GM21390 (cell line): ENCODE measurements at regions not wholly inside any gene's neighbourhood (a gene's known extent, or its start where the extent isn't known, plus 50 kb on each side); places are given as distances from the start of the nearest gene placed in this dataset.
"Not testable (repeated sequence)": the region's sequence is repeated elsewhere in the genome, so short reads cannot be mapped to it uniquely, and the experiment has no call there.

ENCODE experiments used
- ATAC-seq: cut with Tn5 transposase; IDR thresholded peaks from one replicate; pipeline ENCODE4 v1.9.1; 2021; ENCODE audit not compliant: unreplicated experiment

DNA sequence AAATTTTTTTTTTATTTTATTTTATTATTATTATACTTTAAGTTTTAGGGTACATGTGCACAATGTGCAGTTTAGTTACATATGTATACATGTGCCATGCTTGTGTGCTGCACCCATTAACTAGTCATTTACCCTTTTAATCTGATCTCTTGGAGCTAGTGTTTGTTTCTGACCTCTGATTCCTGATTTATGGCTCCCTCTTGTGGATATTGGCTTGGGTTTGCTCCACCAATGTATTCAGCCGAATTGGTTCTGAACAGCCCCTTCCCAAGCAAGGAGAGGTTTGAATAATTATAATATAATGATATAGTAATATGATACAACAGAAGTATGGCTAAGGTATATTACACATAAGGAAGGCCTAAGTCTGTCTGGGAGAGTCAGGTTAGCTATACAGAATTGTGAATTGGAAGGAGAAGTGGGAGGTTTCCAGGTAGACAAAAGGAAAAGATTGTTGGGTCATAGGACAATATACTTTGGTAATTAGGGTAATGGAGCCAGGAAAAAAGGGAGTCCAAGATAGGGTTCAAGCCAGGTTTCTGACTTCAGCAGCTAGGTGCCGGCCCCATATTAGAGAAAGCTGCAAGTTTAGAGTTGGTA, 53.1 kb upstream of the HMCN1 start:
- peak; percentile 72 for ATAC-seq

DNA sequence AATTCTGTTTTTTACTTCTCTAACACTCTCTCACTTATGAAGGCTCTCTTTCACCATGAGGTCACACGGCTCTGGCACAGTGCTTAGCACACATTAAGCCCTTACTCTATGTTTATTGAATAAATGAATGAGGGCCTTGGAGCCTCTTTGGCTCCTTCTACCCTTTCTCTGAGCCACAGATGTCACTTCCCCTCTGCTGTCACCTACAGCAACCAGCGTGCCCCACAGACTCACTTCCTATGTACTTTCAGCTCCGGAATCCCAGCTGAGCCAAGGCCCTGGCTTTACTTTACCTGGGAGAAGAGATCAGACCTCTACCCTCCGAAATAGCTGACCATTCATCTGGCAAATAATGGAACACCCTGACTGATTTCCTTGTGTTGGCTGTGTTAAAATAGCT, 53.7 kb upstream of the HMCN1 start:
- no peak for ATAC-seq

DNA sequence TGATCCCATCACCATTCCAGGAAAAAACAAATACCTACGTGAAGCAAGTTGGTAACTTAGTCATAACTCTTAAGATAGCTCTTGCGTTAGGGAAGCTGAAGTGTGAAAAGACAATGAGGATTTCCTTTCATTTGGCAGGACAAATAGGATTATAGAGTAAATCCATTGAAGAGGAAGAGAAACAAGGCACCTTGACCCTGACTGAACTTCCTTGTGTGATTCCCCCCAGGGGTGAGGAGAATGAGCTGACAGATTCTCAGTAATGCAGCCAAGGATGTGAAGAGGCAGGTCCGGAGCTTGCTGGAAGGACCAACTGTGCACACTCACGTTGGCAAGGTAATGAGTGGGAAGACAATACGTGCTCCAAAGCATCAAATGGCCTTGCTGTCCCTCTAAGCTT, 55.0 kb upstream of the HMCN1 start:
- no peak for ATAC-seq

DNA sequence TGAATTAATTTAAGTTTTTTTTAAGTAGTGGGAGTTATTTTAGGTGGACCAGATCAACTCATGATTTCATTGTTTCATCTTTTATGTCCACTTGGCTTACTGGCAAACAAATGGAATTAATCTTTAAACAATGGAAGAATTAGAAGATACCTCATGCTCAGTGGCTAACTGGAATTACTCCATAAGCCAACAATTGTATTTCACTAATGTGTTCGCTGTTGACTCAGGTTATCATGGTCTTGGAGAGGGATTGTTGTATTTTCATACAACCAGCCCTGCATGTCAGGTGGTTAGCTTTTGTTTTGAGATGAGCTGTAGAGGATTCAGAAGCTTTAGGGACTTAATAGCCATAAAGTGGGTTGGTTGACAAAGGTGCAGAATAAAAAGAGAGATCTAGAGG, 57.2 kb upstream of the HMCN1 start:
- ATAC-seq = no peak

DNA sequence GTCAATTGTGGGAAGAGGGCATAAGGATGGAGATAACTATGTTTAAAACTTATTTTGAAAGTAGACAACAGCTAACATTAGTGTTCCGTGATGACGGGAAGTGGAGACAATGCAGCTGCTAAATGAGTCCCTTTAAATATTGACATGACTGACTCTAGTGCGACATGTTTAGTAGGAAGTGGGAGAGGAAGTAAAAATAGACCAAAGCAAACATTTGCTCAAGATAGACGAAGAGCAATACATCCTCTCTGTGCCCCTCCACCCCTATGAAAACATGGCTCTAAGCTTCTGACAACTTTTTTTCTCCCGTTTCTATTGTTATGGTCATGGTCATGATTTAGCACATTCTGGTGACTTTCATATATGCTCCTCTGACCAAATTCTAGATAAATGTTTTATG, 60.0 kb upstream of the HMCN1 start:
- peak; percentile 85 for ATAC-seq

DNA sequence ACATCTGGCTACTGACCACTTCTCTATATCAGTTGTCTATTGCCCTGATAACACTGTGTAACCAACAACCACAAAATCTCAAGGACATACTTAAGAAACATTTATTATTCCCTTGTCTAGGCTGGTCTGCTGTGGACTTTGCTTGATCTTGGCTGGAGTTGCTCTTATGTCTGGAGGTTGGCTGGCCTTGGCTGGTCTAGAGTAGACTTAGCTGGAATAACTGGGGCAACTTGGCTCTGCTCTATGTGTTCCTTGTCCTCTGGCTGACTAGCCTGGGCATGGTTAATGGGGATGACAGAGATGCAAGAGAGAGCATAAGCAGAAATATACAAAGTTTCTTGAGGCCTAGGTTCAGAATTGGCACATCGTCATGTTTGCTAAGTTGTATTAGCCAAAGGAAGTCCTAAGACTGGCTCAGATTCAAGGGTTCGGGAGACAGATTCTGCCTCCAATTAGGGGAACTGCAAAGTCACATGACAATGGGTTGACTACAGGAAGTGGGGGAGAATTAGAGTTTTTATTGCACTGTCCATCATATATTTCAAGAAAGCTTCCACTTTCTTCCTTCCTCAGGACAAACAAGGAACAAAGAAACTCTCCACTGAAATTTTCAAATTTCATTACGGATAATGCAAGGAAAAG, 61.4 kb upstream of the HMCN1 start:
- no peak for ATAC-seq

DNA sequence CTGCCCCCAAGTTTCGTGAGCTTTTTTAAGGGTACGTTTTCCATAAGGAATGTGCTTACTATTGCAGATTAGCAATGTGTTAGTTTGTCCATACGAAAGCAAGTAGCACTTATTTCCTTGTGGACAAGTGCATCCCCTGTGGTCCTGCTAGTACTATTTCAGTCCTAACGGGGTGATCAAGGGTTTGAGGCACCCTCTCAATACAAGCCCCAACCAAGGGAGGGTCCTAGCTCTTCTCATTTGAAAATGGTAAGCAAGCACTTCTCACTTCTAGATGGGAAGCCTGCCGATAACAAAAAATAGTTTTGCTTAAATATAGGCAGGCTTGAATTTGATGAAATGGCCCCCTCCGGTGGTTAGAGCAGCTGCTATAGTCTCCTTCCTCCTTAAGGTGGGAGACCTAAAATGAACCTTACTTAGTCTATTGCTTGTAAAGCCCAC, 64.0 kb upstream of the HMCN1 start:
- peak; percentile 69 for ATAC-seq

DNA sequence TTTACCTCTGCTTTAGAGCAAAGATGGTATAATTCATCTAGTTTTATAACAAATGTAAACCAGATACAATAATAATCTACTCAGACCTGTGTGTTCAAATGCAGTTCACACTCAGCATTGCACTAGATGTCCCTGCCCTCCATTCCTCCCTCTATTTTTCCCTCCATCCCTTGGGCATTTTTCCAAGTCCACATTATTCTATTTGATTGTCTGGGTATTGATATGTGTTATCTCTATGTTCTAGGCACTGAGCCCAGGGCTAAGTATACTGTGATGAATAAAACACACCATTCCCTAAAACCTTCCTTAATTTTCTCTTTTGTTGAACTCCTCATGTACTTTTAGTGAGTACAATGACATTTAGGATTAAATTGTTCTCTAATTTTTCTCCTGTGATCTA, 66.2 kb upstream of the HMCN1 start:
- no peak for ATAC-seq

DNA sequence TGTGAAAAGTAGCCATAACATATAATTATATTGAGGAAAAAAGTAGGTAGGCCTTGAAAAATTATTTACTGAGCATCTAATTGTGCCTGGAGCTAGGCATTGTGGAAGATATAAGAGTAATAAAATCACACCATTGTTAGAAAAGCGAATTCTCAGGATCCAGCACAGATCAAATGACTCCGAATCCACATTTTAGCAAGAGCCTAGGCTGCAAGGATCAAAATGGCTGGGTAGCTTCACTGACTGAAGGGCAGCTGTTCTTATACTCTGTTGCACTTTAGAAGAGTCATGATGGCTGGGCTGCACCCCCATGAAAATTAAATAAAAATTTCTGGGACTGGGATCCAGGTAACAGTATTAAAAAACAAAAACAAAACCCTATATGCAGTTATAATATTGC, 67.6 kb upstream of the HMCN1 start:
- no peak for ATAC-seq

DNA sequence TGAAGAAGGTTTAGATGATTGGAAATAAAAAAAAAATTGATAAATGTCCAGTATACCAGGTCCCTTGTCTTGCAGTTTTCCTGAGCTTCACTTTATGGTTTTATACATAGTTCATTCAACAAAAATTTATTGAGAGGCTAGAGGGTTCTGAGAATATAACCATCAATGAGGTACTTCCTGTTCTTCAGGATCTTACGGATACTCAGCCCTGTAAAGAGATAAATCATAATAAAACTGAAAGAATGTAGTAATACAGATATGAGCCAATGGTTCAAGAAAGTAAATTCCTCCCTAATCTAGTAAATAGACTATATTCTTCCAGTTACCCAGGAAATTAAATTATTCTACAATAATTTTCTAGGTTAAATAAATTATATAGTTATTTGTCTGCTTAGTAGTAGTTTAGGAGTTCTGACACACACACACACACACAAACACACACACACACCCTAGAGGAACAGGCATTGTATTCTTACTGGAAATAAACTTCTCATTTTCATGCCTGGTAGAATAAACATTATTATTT, 70.4 kb upstream of the HMCN1 start:
- ATAC-seq = no peak

DNA sequence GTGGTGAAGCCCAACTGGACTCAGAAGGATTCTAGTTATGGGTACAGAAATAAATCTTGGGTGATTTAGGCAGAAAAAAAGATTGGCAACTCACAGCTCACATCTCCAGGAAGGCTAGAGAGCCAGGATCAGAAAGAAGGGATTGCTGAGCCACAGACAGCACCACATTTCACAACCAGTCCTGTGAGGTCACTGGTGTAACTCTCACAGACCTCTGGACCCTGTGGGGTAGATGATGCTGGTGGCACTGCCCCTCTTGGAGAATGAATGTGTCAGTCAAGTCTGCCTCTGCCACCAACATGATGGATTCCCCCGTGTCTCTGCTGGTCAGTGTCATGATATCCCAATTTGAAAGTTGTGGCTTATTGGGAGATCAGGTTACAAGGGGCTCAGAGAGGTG, 70.9 kb upstream of the HMCN1 start:
- ATAC-seq = no peak

DNA sequence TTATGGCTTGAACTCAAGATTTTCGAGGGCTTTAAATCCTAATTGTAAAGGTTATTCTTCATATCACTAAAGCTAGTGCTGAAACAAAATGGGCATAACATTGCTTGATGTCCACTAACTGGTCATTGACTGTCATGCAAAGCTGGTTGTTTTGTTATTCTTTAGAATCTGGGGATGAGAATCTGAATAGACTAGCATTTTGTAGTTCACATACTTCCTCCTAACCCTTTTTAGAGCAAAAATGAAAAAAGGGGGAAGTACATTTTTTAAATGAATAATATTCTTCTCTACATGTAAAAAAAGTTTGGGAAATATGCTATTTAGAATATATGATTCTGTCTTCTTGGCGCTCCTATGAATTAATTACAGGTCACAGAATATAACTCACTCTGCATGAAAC, 72.2 kb upstream of the HMCN1 start:
- ATAC-seq = no peak

DNA sequence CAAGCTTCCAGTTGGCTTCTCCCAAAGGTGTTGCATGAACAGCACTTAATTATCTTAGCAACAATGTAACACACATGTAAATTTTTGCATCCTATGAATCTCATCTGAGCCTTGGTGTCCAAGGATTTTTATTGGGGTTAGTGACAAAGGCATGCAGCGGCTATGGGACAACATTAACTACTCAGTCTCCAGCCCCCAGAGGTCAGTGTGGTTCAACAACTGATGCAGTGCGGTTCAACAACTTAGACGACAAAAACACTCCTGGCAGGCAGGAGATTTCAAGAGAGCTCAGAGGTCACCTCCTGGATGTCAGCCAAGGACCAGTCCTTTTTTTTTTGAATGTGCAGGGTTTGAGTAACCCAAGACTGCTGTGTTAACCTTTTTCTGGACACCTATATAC, 77.5 kb upstream of the HMCN1 start:
- ATAC-seq = no peak

DNA sequence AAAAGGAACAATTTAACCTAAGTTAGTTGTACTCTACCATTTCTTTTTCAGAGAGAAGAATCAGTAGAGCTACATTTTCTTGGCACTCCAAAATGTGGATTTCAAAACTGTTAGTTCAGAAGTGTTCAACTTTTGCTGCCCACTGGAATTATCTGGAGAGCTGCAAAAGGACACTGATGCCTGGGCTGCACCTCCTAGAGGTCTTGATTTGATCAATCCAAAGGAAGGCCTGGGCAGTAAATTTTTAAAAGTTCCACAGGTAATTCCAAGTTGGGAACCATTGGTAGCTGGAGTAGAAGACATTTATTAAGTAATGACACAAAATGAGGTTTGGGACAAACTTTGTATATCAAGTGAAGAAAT, 79.3 kb upstream of the HMCN1 start:
- no peak for ATAC-seq

DNA sequence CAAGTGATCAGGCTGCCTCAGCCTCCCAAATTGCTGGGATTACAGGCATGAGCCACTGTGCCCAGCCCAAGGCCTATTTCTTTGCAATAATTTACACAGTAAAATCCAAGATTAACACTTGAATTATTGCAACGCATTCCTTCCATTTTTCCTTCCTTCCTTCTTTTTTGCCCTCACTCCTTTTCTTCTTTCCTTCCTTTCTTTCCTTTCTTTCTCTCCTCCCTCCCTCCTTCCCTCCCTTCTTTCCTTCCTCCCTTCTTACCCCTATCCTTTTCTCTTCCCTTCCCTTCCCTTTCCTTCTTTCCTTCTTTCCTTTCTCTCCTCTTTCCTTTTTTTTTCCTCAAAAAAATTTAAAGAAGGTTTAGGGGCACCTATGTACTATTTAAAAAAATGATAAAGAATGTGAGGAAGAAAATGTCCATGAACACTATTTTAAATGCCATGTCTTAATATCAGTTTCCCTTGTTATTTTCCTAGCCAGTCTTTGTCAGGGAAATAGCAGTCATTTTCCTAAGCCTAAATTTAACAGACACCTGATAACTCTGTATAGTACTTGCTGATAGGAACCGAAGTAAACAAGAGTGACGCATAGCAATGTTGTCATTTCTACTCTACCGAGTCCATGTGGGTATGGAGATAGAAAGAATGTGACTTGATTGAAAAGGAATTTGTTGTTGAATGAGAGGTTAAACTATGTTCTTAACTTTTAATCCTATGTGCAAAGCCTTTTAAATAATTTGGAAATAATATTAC, 79.8 kb upstream of the HMCN1 start:
- no peak for ATAC-seq

DNA sequence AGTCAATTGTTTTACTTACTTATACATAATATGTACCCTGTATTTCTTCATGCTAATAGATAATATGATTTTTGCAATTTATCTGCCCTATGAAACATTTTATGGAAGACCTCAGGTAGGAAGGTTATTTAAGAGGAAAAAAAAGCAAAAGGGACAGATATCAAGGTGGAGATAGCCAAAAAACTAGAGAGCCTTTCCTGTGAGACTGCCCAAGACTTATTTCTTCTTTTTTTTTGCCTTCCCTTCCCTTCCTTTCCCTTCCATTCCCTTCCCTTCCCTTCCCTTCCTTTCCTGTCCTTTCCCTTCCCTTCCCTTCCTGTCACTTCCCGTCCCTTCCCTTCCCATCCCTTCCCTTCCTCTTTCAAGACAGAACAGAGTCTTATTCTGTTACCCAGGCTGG, 80.6 kb upstream of the HMCN1 start:
- no peak for ATAC-seq

DNA sequence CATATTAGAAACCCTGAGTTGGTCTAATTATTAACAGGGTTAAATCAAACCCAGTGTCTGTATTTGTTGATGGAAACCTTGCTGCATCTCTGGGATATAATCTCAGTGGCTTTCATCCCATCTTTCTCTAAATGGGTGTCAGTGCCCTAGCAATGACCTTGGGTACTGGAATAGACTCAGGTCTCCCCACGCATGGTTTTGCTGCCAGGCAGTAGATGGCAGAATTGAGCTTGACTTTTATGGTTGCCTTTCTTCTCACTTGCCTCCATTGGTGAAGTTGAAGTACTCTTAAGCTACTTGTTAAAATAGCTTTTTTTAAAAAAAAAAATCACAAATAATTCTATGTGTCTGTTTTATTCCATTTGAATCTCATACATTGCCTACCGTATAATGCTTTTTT, 81.8 kb upstream of the HMCN1 start:
- ATAC-seq = no peak

DNA sequence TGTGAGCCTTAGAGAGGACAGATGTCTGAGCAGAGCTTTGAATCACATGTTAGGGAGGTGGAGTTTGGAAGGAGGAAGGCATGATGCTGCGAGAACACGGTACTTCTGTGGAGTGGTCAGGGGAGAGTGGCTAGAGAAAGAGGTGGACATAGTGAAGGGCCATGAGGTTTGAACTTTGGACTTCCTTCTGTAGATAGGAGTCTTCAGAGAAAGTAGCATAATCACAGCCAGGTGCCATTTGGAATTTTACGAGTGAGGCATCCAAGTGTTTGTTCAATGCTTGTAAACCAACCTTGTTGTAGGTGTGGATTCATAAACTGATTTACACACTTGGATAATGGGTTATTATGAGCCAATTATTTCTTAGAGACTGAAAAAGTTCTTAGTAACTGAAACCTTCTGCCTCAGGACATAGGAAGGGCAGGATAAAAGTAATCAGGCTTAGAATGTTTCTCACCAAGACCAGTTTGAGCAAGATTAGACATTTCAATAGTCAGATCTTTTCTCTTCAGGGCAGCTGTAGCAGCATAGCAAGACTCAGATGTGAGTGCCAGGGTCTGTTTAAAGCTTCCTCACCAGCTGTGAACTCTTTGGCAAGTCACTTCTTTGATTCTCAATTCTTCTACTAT, 83.5 kb upstream of the HMCN1 start:
- ATAC-seq = no peak

DNA sequence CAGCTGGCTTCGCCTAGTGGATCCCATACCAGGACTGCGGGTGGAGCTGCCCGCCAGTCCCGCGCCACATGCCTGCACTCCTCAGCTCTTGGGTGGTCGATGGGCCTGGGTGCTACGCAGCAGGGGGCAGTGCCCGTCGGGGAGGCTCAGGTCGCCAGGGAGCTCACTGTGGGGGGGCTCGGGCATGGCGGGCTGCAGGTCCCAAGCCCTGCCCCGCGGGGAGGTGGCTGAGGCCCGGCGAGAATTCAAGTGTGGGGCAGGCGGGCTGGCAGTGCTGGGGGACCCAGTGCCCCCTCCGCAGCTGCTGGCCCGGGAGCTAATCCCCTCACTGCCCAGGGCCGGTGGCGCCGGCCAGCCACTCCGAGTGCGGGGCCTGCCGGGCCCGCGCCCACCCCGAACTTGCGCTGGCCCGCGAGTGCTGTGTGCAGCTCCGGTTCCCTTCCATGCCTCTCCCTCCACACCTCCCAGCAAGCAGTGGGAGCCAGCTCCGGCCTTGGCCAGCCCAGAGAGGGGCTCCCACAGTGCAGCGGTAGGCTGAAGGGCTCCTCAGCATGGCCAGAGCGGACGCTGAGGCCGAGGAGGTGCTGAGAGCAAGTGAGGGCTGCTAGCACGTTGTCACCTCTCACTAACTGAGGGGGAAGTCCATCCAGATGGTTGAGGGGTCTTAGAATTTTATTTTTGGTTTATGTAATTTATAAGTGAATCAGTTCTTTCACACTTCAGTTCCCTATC, 85.2 kb upstream of the HMCN1 start:
- ATAC-seq = no peak

DNA sequence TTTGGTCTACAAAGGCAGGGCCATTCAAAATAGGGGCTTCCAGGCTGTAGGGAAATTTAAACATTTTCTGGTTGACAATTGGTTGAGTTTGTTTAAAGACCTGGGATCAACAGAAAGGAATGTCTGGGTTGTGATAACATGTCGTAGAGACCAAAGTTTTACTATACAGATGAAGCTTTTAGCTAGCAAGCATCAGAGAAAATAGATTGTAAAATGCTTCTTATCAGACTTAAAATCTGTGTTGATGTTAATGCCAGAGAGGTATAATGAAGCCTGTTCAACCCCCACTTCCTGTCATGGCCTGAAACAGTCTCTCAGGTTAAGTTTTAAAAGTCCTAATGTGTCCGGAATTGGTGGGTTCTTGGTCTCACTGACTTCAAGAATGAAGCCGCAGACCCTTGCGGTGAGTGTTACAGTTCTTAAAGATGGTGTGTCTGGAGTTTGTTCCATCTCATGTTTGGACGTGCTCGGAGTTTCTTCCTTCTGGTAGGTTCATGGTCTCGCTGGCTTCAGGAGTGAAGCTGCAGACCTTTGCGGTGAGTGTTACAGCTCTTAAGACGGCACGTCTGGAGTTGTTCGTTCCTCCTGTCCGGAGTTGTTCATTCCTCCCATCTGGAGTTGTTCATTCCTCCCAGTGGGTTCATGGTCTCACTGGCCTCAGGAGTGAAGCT, 86.5 kb upstream of the HMCN1 start:
- ATAC-seq = not testable (repeated sequence)
